NCI-H1436 treated with DMSO at 0.1 percent for 48 hours (cell line): ENCODE measurements at regions not wholly inside any gene's neighbourhood (a gene's known extent, or its start where the extent isn't known, plus 50 kb on each side); places are given as distances from the start of the nearest gene placed in this dataset.

ENCODE experiments used
- DNase-seq: peaks from one replicate; lab custom pipeline; 2025; lab: John Stamatoyannopoulos, UW

DNA sequence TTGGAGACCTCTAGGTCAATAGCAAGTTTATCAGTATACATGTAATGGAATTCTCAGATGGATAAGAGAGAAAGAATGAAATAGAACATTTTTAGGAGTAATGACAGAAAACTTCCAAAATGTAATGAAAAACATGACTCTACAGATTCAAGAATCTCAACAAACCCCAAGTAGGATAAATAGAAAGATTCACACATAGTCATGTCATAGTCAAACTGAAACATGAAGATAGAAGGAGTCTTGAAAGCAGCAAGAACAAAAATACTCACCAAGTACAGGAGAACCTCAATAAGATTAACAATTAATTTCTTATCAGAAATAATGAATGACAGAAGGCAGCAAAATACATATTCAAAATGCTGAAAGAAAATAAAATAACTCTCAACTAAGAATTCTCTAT, 164.5 kb downstream of the SPATA31D1 start:
- no peak for DNase-seq

DNA sequence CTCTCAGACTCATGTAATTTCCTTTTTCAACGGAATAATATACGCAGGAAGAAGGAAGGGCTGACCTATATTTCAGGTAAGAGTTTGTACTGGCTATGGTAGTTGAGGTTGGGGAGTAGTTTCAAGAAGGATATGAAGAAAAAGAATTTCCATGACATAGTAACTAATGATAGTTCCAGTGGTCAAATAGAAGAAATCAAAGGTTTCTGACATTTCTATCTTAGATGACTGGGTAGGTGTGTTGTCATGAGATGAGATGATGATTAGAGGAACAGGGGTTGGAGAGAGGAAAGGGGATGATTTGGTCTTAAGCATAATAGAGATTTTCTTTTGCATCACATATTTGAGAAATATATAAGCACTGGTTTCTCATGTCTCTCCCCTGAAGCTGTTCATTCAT, 166.0 kb downstream of the SPATA31D1 start:
- no peak for DNase-seq

DNA sequence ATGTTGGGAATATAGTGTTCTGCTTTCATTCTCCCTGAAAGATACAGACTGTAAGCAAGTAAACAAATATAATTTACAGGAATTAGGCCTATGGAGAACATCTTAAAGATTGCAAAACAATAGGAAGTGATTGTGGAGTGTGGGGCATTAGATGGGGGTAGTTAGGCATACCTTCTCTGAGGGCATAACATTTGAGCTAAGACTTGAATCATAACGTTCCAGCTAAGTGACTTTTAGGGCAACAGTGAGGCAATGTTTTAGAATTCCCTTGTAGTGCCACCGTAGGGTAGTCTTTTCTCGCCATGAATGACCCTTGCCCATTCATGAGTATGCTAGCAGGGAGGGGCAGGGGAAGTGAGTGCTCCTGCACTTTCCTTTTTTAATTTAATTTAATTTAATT, 173.3 kb downstream of the SPATA31D1 start:
- DNase-seq, result no peak

DNA sequence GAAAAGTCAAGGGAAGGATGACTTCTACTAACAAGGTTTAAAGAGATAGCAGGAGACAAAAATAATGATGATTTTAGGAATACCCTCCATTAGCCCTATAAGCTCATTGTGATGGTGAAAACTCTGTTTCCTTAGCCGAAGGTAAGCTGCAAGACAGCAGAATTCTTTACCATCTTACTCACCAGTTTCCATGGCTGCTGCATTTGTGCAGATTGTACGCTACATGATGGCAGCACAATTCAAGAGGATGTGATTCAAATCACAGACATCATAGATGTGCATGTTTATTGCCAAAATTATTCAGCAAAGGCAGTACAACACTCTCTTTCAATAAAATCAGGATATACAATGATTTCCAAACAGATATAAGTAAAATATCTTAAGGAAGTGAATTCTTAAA, 175.6 kb downstream of the SPATA31D1 start:
- no peak for DNase-seq

DNA sequence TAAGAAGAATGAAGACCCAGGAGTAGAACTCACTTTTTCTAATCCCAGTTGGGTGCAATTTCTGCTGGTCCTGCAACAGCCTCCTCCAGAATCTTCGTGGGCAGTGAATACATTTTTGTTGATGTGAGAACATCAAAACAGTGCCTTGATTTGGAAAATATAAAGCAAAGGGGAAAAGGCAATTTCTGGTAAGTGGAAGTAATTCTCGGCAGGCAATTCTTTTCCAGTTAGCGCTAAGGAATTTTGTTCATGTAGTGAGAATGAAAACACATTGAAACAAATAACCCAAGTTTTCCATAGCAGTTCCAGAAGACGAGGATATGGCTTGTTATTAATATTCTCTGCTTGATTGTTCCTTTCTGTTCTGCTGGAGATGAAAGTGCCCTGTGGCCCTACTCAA, 178.7 kb downstream of the SPATA31D1 start:
- DNase-seq, result no peak

DNA sequence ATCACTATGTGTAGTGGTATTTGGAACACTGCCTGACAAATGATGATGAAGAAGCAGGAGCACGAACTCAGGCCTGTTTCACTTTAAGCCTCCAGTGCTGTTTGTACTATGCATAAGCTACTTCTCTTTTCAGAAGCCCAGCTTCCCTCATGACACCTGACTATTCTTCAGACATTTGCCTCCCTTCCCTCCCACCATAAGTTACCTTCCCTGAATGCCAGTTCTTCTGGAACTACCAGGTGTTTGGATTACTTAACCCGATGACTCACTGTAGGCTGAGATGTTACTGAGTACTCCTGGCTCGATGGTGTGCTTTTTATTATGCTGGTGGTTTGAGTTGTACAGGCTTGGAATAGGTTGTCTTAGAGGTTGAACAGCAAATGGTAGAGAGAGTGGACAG, 180.0 kb downstream of the SPATA31D1 start:
- no peak for DNase-seq

DNA sequence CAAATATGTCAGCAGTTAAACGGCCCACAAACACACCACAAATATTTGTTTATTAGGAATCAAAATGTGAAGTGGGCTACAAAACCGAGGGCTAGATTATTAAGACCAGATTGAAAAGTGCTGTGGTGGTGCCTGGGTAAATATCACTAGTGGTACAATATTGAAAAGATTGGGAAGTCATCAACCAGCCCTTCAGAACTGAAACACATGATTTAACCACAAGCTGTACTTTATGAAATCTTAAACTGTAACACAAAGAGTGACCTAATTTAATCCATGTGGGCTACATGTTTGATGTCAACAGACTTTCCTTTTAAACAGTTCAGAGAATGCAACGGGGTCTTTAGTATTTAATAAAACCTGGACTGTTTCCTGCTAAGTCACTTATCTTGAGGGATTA, 182.3 kb downstream of the SPATA31D1 start:
- no peak for DNase-seq

DNA sequence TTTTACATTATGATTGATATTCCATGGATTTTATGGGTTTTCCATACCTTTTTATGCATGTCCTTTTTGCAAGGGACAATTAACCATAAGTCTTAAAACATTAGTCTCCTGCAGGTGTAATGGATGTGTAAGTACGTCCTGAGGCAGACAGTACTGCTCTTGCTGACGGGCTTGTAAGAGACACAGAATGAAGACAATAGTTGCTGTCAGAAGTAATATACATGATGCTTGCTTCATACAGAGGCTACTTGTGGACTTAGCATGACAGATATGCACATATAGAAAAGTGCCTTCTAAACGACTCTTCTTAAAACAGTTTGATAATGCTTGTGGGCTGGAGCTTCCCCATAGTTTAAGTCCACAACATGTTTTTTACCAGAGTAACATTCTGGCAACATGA, 182.7 kb downstream of the SPATA31D1 start:
- no peak for DNase-seq

DNA sequence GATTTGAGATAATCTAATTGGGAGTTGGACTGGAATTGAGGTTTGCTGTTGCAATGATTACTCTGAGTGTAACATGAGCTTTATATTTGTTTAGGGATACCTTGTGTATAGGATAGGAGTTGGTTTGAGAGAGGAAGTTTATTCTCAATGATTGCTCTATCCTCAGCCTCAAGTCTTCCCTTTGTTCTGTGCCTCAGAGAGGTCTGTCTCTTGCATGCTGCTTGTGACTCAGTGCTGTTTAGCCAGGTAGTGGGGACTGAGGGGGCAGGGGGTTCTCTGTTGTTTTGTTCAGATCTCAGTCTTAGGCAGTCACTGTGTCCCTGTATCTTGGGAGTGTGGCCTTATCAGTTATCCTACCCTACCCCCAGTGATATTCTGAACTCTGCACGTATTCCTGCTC, 192.1 kb downstream of the SPATA31D1 start:
- DNase-seq, result no peak

DNA sequence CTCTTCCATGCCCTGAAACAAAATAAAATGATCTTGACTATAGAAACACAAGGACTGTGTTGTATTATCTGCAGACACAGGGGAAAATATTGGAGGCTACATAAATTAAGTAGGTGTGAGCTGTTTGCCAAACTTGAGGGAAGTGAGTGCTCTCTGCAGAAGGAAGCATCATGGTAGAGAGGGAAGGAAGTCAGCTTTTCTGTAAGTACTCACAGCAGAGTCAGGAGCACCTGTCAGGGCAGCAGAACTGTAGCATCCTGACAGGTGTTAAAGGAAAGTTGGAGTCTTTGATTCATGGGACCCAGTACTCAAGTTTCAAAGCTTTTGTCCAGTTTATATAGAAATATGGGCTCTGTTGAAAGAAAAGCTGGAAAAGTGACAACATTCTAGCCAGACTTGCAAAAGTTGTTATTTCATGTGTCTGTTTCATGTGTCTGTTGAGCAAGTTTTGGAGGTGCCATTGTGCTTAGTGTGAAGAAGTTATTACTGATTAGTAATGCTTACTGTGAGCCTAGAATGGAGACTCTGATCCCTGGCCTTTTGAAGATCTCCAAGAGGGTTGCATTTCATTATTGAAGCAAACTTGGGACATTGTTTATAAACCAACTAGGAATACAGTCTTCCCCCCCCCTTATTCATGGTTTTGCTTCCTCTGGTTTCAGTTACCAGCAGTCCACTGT, 194.7 kb downstream of the SPATA31D1 start:
- no peak for DNase-seq

DNA sequence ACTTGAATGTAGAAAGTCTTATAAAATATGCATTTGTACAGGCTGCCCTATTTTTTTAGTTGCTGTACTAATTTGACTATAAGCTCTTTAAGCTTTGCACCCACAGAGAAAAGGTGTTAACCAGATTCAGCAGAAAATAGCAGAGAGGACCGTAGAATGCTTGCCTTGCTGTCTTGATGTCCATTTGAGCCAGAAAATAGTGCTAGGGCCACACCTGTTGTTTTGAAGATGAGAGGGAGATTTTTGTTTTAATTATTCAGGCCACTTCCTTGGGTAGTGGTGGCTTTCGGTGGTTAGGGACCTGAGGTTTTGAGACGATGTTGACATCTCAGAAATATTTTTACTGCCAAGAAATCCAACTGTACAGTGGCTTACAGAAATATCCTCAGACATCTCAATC, 196.0 kb downstream of the SPATA31D1 start:
- DNase-seq, result no peak

DNA sequence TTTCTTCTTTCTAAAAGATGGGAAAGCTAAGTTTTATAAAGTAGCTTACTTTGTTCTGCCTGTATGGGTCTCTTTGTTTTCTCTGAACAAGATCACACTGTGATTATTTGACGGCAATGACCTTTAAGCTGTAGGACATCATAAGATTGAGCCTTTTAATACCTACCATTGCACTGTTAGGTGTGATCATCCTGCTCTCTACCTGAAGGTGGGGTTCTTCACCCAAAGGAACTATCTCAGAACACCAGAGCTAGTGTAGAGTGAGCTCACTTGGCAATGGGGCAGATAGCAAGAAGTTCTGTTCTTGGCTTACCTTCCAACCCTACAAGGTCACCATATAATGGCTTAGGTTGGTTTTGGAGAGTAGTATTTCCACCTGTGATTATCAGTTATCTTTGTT, 200.2 kb downstream of the SPATA31D1 start:
- no peak for DNase-seq

DNA sequence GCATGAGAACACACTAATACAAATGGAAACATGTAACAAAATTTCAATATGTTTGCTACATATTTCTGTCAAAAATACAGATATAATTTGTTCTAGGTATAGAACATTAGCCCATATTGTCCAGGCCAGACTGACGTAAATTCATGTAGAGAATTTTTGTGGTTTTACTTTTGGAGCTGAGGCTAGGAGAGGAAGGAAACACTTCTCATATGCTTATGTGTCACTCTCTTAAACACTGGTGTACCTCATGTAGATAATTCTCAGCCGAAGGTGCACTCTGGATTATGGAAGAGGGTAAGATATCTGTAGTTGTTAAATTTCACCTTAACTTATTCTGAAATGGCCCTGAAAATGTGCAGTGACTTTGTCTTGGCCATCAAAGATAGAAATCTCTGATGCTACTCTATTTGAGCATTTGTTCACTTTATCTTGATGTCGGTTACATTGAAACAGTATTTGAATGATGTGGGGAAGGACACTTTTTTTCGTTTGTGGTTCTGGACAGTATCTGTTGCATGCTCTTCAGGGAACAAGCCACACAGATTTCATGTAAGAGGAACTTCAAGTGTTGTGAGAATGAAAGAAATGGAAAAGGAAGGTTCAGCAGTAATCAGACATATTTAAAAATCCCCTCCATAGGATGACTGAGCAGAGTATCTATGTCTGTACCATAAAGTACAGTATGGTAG, 202.7 kb downstream of the SPATA31D1 start:
- DNase-seq, result no peak

DNA sequence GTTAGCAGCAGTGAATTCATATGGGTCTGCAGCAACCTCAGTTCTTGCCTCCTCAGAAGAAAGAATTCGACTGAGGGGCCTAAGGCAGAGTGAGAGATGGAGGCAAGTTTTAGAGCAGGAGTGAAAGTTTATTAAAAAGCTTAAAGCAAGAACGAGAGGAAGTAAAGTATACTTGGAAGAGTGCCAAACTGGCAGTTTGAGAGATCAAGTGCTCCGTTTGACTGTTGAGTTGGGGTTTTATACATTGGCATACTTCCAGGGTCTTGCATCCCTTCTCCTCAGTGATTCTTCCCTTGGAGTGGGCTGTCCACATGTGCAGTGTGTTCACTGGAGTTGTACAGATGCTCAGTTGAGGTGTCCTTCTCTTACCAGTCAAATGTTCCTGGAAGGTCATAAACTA, 203.6 kb downstream of the SPATA31D1 start:
- DNase-seq, result no peak

DNA sequence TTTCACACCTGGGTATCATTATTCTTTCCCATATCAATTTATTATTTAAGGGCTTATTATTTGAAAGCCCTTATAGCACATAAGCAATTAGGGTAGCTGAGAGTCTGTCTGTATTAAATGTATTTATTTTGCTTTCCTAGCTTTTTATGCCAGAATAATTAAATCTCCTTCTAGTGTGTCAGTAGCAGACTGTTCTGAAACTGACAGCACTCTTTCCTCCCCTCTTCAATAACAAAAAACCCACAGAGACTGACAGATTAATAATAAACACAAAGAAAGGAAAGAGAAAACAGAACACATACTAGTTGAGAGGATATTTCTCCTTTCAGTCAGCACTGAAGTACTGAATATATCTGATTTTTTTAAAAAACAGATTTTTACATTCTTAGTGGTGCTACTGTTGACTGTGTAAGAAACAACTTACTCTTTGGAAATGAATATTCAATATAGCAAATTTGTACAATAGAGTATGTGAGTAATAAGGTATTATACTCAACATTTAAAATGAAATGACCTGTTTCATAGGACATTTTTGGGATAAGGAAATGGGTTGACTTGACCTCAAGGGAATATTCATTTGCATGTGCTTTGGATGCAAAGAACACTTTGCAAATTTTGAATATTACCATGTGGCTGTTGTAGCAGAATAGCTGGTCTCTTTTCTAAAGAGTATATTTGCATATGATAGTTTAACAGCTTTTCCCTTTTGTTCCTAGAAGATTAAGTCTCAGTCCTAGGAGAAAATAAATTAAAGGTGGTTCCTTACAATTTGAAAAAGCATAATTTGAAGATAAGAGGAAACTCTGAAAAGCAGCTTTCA, 208.3 kb downstream of the SPATA31D1 start:
- no peak for DNase-seq

DNA sequence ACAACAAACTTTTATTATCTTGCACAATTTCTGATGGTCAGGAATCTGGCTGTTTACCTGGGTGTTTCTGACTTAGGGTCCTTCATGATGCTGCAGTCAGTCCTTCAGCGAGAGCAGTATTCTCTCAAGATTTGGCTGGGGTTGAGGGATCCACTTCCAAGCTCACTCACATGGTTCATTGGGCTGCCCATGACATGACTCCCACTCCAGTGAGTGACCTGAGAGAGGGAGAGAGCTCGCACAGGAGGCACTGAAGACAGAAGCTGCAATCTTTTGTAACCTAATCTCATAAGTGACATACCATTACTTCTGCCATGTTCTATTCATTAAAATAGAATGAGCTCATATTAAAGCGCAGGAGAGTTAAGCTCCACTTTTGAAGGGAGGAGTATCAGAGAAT, 212.6 kb downstream of the SPATA31D1 start:
- DNase-seq, result no peak

DNA sequence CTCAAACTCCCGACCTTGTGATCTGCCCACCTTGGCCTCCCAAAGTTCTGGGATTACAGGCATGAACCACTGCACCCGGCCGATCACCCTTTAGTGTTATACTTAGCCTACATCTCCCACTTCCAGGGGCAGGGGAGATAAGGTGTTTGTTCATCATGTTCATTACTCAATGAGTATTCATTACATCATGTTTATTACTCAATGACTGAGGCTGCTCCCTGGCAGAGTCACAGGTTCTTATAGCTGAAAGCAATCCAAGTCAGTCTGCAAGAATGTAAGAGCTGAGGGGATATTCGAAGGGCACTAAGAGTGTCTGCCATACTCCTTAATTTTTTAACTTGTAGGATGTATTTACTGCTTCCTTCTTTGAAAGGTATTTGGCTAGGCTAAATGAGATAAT, 214.2 kb downstream of the SPATA31D1 start:
- DNase-seq, result no peak

DNA sequence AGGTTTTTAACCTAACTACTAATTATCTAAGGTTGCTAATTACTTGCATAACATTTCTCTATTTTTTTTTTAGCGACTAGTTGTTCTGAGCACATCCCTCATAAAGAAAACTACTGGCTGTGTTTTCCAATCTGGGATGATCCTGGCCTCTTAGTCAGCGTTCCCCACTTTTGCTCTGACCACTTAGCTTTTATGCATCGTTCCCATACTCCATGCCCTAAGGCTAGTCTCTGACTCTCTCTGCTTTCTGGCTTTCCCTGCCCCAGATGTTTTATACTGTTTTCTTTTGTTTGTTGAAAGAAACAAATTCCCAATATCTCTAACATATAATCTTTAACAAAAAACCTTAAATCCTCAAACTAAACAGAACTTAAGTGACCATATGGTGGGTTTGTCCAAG, 217.9 kb downstream of the SPATA31D1 start:
- DNase-seq, result no peak

DNA sequence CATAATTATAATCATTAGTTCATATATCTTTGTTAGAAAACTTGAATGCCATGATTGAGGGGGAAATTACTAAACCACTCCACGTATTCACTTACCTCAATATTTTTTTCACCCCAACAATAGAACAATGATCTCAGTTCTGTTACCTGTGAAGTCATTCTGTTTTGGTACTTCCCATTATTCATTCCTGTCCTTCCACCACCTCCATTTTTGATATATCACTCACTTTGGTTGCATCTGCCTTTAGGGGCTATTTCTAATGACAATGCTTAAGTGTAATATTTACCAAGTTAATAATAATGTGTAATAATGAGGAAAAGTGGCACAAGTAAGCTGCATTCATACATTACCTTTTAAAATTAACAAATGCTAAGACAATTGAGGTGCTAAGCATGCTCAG, 218.4 kb downstream of the SPATA31D1 start:
- no peak for DNase-seq

DNA sequence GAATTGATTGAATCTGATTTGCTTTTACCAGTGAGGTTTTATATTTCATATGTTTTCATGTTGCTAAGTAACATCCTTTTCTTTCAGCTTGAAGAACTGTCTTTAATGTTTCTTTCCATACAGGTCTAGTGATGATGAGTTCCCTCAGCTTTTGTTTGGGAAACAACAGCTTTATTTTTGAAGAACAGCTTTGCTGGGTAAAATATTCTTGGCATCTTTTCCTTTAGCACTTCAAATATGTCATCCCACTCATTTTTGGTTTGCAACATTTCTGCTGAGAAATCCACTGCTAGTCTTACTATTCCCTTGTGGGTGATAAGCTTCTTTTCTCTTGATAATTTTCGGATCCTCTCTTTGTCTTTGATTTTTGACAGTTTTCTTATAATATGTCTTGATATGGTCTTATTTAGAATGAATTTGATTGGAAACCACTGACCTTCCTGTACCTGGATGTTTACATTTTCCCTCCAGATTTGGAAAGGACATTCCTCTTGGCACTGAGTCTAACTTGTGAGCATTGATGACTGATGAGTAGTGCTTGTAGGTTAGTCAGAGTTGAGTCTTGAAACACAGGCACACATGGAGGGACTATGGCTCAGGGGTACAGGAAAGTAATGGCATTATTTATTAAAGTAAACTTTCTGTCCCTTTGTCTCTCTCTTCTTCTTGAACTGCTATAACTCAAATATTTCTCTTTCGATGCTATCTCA, 220.3 kb downstream of the SPATA31D1 start:
- no peak for DNase-seq

DNA sequence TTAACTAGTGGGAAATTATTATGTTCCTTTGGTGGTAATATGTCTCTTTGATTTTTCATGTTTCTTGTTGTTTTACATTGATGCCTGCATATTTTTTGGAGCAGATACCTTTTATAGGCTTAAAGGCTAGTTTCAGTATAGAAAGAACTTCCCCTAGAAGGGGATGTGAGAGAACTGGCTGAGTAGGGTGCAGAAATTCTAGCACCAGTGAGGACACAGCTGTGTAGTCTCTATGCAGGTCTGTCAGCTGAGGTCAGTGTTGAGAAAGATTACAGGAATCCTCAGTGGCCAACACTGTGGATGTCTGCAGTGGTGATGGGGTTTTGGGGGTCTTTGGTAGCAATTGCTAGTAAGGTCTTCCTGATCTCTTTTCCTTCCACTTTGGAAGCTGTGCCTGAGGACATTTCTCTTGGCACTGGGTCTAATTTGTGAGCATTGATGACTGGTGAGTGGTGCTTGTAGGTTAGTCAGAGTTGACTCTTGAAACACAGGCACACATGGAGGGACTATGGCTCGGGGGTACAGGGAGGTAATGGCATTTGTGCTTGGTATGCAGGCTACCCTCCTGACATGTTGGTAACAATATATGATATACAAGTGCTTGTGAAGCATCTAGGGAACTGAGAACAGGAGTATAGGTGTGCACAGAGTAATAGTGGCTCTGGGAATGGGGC, 221.4 kb downstream of the SPATA31D1 start:
- no peak for DNase-seq

DNA sequence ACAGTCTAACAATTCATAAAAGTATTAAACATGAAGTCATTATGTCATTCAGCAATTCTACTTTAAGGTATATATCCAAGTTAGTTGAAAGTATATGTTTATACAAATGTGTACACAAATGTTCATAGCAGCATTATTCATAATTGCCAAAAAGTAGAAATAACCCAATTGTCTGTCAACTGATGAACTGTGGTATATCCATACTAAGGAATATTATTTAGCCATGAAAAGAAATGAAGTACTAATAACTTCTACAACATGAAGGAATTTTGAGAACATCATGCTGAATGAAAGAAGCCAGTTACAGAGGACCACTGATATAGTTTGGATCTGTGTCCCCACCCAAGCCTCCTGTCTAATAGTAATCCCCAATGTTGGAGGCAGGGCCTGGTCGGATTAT, 224.3 kb downstream of the SPATA31D1 start:
- DNase-seq, result no peak
